K562 (cell line): ENCODE measurements at regions not wholly inside any gene's neighbourhood (a gene's known extent, or its start where the extent isn't known, plus 50 kb on each side); places are given as distances from the start of the nearest gene placed in this dataset.

ENCODE experiments used
- ATAC-seq: fragments of 200-7000 bp; cut with Tn5 transposase; 3 replicates; pipeline ENCODE4 v1.9.1; 2020; ENCODE audit warnings: moderate library complexity
- BruUV-seq: library from RNA; stranded (reverse); fragments of 400-500 nt; replicated peaks from 2 replicates; lab custom pipeline; 2021; lab: Mats Ljungman, UMichigan
- CTCF ChIA-PET: fragments of 300-600 bp; formaldehyde crosslinking; extraction: SDS; loops from one replicate; lab custom pipeline; 2021; ENCODE audit warnings: low intra/inter-chr PET ratio; lab: Yijun Ruan, JAX
- POLR2A ChIA-PET: fragments of 300-600, 350-650 bp; sonication (Branson Sonifier 250); formaldehyde crosslinking; extraction: SDS; loops from one replicate; lab custom pipeline; 2021; ENCODE audit warnings: antibody characterized with exemption, inconsistent platforms; lab: Yijun Ruan, JAX
- DNase-seq, 4 experiments: peaks; one replicate each; pipeline versions ENCODE4 v3.0.0 to v3.0.0-alpha.2; 2011 to 2018; ENCODE audit warnings: low spot score in 3 of 4, mixed read lengths in 3 of 4; ENCODE audit errors: extremely low read depth in 1 of 4
- FAIRE-seq: peaks from 2 replicates; lab custom pipeline; 2011; peaks lifted over from hg19 to GRCh38; lab: Jason Lieb, UNC
- H2AFZ ChIP-seq: 2 replicates; pipeline ENCODE4 v1.6.0; 2011; ENCODE audit warnings: low read depth, low read length, control low read depth, inconsistent platforms
- H3K27ac ChIP-seq: fragments of 200-600 bp; 3 replicates; pipeline ENCODE4 v1.8.0; 2011; ENCODE audit warnings: low read depth, mild to moderate bottlenecking, control low read depth, inconsistent platforms, low read length, moderate library complexity, mixed read lengths; ENCODE audit errors: extremely low read depth
- H3K27me3 ChIP-seq, 2 experiments: fragments of 300-600 bp in 1 of 2; 2 replicates in 1 of 2; 3 replicates in 1 of 2; pipeline versions ENCODE4 v1.6.0 to v1.8.0; 2011; ENCODE audit warnings: inconsistent platforms in 2 of 2, low read length in 2 of 2, mild to moderate bottlenecking in 1 of 2, mixed read lengths in 1 of 2, moderate library complexity in 1 of 2; ENCODE audit not compliant: control insufficient read depth in 2 of 2, insufficient read depth in 2 of 2
- H3K36me3 ChIP-seq: fragments of 300-600 bp; 3 replicates; pipeline ENCODE4 v1.8.0; 2011; ENCODE audit warnings: mild to moderate bottlenecking, low read length, inconsistent platforms; ENCODE audit not compliant: control insufficient read depth, insufficient read depth
- H3K4me1 ChIP-seq, 2 experiments: fragments of 200-600 bp in 1 of 2; replicated peaks in 1 of 2; 2 replicates in 1 of 2; 3 replicates in 1 of 2; pipeline versions ENCODE4 v1.5.1 to v1.8.0; 2011; ENCODE audit warnings: inconsistent platforms in 2 of 2, low read length in 2 of 2, mild to moderate bottlenecking in 1 of 2, mixed read lengths in 1 of 2, moderate library complexity in 1 of 2; ENCODE audit not compliant: control insufficient read depth in 2 of 2, insufficient read depth in 2 of 2
- H3K4me2 ChIP-seq: 2 replicates; pipeline ENCODE4 v1.6.1; 2011; ENCODE audit warnings: low read length, control low read depth, inconsistent platforms, mixed read lengths; ENCODE audit not compliant: insufficient read depth
- H3K4me3 ChIP-seq: fragments of 200-600 bp; sonication (generic), shearing (Covaris generic); 2 replicates; pipeline ENCODE4 v1.5.1; 2016; ENCODE audit warnings: control low read depth, inconsistent platforms
- H3K79me2 ChIP-seq: fragments of 200-600 bp; 3 replicates; pipeline ENCODE4 v1.8.0; 2011; ENCODE audit warnings: low read length, inconsistent platforms; ENCODE audit not compliant: control insufficient read depth, insufficient read depth
- H3K9ac ChIP-seq, 2 experiments: 2 replicates each; pipeline versions ENCODE4 v1.6.0 to v1.6.1; 2011; ENCODE audit warnings: low read depth in 2 of 2, low read length in 2 of 2, control low read depth in 1 of 2, inconsistent platforms in 1 of 2, mild to moderate bottlenecking in 1 of 2, mixed read lengths in 1 of 2; ENCODE audit not compliant: insufficient read depth in 1 of 2
- H3K9me1 ChIP-seq: one replicate; pipeline ENCODE4 v1.6.0; 2011; ENCODE audit warnings: inconsistent platforms, mild to moderate bottlenecking, low read length, moderate library complexity; ENCODE audit not compliant: control insufficient read depth, insufficient read depth
- H3K9me3 ChIP-seq: replicated peaks from 2 replicates; pipeline ENCODE4 v1.5.1; 2011; ENCODE audit warnings: low read depth, low read length, inconsistent platforms; ENCODE audit not compliant: control insufficient read depth, insufficient read depth
- H4K20me1 ChIP-seq: replicated peaks from 2 replicates; pipeline ENCODE4 v1.6.1; 2011; ENCODE audit warnings: low read length, inconsistent platforms, mixed read lengths; ENCODE audit not compliant: control insufficient read depth, insufficient read depth
- C11orf30 ChIP-seq: fragments of 450-650 bp; IDR thresholded peaks from 2 replicates; pipeline ENCODE4 v1.6.1; 2016; ENCODE audit warnings: low read depth, mild to moderate bottlenecking
- HNRNPUL1 ChIP-seq: fragments of 200-400 bp; formaldehyde crosslinking; IDR thresholded peaks from 2 replicates; pipeline ENCODE4 v1.6.1; 2017; ENCODE audit warnings: low read length
- KLF1 ChIP-seq: fragments of 450-650 bp; IDR thresholded peaks from 2 replicates; pipeline ENCODE4 v1.6.1; 2016; ENCODE audit warnings: missing genetic modification characterization, missing compliant biosample characterization
- PTBP1 ChIP-seq: fragments of 200-400 bp; formaldehyde crosslinking; IDR thresholded peaks from 2 replicates; pipeline ENCODE4 v1.6.1; 2017; ENCODE audit warnings: low read depth, low read length
- RBM14 ChIP-seq: fragments of 200-400 bp; formaldehyde crosslinking; IDR thresholded peaks from 2 replicates; pipeline ENCODE4 v1.6.1; 2018; ENCODE audit warnings: low read depth, mild to moderate bottlenecking, low read length, moderate library complexity, borderline replicate concordance; ENCODE audit not compliant: insufficient read depth
- RUNX1 ChIP-seq: sonication (generic); IDR thresholded peaks from 2 replicates; pipeline ENCODE4 v1.6.1; 2016; ENCODE audit warnings: antibody characterized with exemption, low read depth
- SAFB2 ChIP-seq: fragments of 200-400 bp; formaldehyde crosslinking; IDR thresholded peaks from 2 replicates; pipeline ENCODE4 v1.6.1; 2018; ENCODE audit warnings: borderline replicate concordance, low read length, low read depth, moderate library complexity; ENCODE audit not compliant: severe bottlenecking
- TBP ChIP-seq: optimal IDR thresholded peaks from 2 replicates; pipeline ENCODE3; 2011; ENCODE audit warnings: low read depth, low read length, improper control_type of control experiment
- WHSC1 ChIP-seq: IDR thresholded peaks from one replicate; pipeline ENCODE4 v1.6.1; 2012; ENCODE audit warnings: low read length, control low read depth, inconsistent platforms
- ZBTB5 ChIP-seq: fragments of 450-650 bp; IDR thresholded peaks from 2 replicates; pipeline ENCODE4 v1.6.1; 2017; ENCODE audit warnings: antibody characterized with exemption
- ZNF134 ChIP-seq: fragments of 250-450 bp; sonication (Bioruptor Pico); conservative IDR thresholded peaks from 2 replicates; pipeline ENCODE4 v1.4.0; 2020
- ZNF197 ChIP-seq: fragments of 200-800 bp; sonication (Bioruptor generic); IDR thresholded peaks from 2 replicates; pipeline ENCODE4 v1.6.1; 2016; ENCODE audit warnings: low read depth, missing genetic modification characterization, missing compliant biosample characterization
- ZNF407 ChIP-seq: fragments of 450-650 bp; IDR thresholded peaks from 2 replicates; pipeline ENCODE4 v1.6.1; 2016; ENCODE audit warnings: low read depth
- ZNF584 ChIP-seq: fragments of 200-800 bp; sonication (Bioruptor generic); IDR thresholded peaks from 2 replicates; pipeline ENCODE4 v1.6.1; 2016; ENCODE audit warnings: low read depth, mild to moderate bottlenecking, missing genetic modification characterization, missing compliant biosample characterization
- WGBS: fragments of 100-300 bp; shearing (Covaris generic); methylation state at CpG from one replicate; pipeline ENCODE4 v1.1.6; 2016; ENCODE audit warnings: low coverage, mixed read lengths; ENCODE audit not compliant: insufficient coverage; ENCODE audit errors: missing lambda C conversion rate; 5-methylcytosine and 5-hydroxymethylcytosine counted together
- in situ Hi-C: fragments of 300-500 bp; cut with MboI; formaldehyde crosslinking; loops from 4 replicates; pipeline ENCODE4 v1.15.0; 2018; ENCODE audit warnings: inconsistent platforms, mixed read lengths
- intact Hi-C: fragments of 100-400 bp; cut with micrococcal nuclease; formaldehyde crosslinking; loops from 2 replicates; pipeline ENCODE4 v1.14.2; 2022

GRCh38 chr2:16067866-16068551, 127.7 kb downstream of the MYCN start:
- 0% methylated on average over 11 of the region's 11 CpGs for WGBS
- FAIRE-seq (no peak), DNase-seq (no peak), ATAC-seq (no peak)
- H3K4me3 ChIP-seq, result no peak overlapping the region
- no TSS peak for BruUV-seq
- no peaks in the 10 kb centered on the region for H3K4me1 ChIP-seq
- ChIA-PET POLR2A (no interaction called here), CTCF (no interaction called here)
- no peaks in the 10 kb centered on the region for H3K79me2 ChIP-seq
- no peak overlapping the region for H2AFZ ChIP-seq
- in situ Hi-C loops (no loop called here), intact Hi-C loops (no loop called here)
- H3K36me3 ChIP-seq, result no peaks in the 10 kb centered on the region
- no peaks in the 10 kb centered on the region for H3K9me3 ChIP-seq
- H3K9me1 ChIP-seq, result no peaks in the 10 kb centered on the region
- H3K27ac ChIP-seq, result no peak overlapping the region
- H3K9ac ChIP-seq, result no peak overlapping the region; a peak in 1 of 4 replicates
- H4K20me1 ChIP-seq, result no peaks in the 10 kb centered on the region
- no peak overlapping the region for H3K4me2 ChIP-seq
- H3K27me3 ChIP-seq, result peaks cover 0 to 9% of the 10 kb centered on the region in 2 experiments; a peak in 2 of 5 replicates
- TF ChIP-seq ZNF197 (CRISPR knock-in tag) (no peak), ZBTB5 (no peak), HNRNPUL1 (no peak), ZNF584 (CRISPR knock-in tag) (no peak), WHSC1 (no peak), SAFB2 (no peak), KLF1 (tag) (no peak), RBM14 (no peak), C11orf30 (no peak), TBP (no peak), RUNX1 (no peak), ZNF407 (no peak), PTBP1 (no peak), ZNF134 (CRISPR knock-in tag) (no peak)
